SK-N-SH treated with all-trans-retinoic acid at 6 μM for 48 hours (cell line): ENCODE measurements at regions not wholly inside any gene's neighbourhood (a gene's known extent, or its start where the extent isn't known, plus 50 kb on each side); places are given as distances from the start of the nearest gene placed in this dataset.

Experiments used
- ATAC-seq: fragments of 200-7000 bp; cut with Tn5 transposase; 3 replicates; pipeline ENCODE4 v1.9.1; 2020; ENCODE audit warnings: mild to moderate bottlenecking, moderate library complexity
- ARNTL ChIP-seq: fragments of 450-650 bp; formaldehyde crosslinking; IDR thresholded peaks from 2 replicates; pipeline ENCODE4 v1.5.0; 2020; ENCODE audit warnings: low read depth, mild to moderate bottlenecking, moderate library complexity, borderline replicate concordance
- BACH2 ChIP-seq: fragments of 250-450 bp; sonication (Bioruptor Pico); IDR thresholded peaks from 2 replicates; pipeline ENCODE4 v1.9.0; 2021; ENCODE audit warnings: mild to moderate bottlenecking, borderline replicate concordance
- CSDC2 ChIP-seq: fragments of 250-450 bp; sonication (Bioruptor Pico); IDR thresholded peaks from 2 replicates; pipeline ENCODE4 v1.5.0; 2020; ENCODE audit warnings: mild to moderate bottlenecking, moderate library complexity
- ESRRG ChIP-seq: fragments of 250-450 bp; sonication (Bioruptor Pico); IDR thresholded peaks from 2 replicates; pipeline ENCODE4 v1.6.1; 2021; ENCODE audit warnings: mild to moderate bottlenecking
- GLIS3 ChIP-seq: fragments of 250-450 bp; sonication (Bioruptor Pico); IDR thresholded peaks from 2 replicates; pipeline ENCODE4 v1.5.0; 2020; ENCODE audit warnings: mild to moderate bottlenecking, moderate library complexity
- ISL1 ChIP-seq: fragments of 250-450 bp; sonication (Bioruptor Pico); IDR thresholded peaks from 2 replicates; pipeline ENCODE4 v2.1.2; 2022; ENCODE audit warnings: mild to moderate bottlenecking, moderate library complexity
- OSR1 ChIP-seq: fragments of 250-450 bp; sonication (Bioruptor Pico); IDR thresholded peaks from 2 replicates; pipeline ENCODE4 v1.8.0; 2022; ENCODE audit warnings: moderate library complexity, mild to moderate bottlenecking, inconsistent platforms
- PPARA ChIP-seq: fragments of 250-450 bp; sonication (Bioruptor Pico); IDR thresholded peaks from 2 replicates; pipeline ENCODE4 v1.5.0; 2020; ENCODE audit warnings: mild to moderate bottlenecking, borderline replicate concordance
- RARB ChIP-seq: fragments of 250-450 bp; sonication (Bioruptor Pico); IDR thresholded peaks from 2 replicates; pipeline ENCODE4 v1.8.0; 2021; ENCODE audit warnings: mild to moderate bottlenecking, moderate library complexity
- SNAI2 ChIP-seq: fragments of 250-450 bp; sonication (Bioruptor Pico); IDR thresholded peaks from 2 replicates; pipeline ENCODE4 v1.5.0; 2020; ENCODE audit warnings: mild to moderate bottlenecking, moderate library complexity
- TCF4 ChIP-seq: fragments of 250-450 bp; sonication (Bioruptor Pico); IDR thresholded peaks from 2 replicates; pipeline ENCODE4 v1.8.0; 2021; ENCODE audit warnings: mild to moderate bottlenecking, moderate library complexity, borderline replicate concordance
- TOX ChIP-seq: fragments of 250-450 bp; sonication (Bioruptor Pico); IDR thresholded peaks from 2 replicates; pipeline ENCODE4 v1.8.0; 2021; ENCODE audit warnings: mild to moderate bottlenecking, moderate library complexity, borderline replicate concordance
- ZC3H10 ChIP-seq: fragments of 250-450 bp; sonication (Bioruptor Pico); IDR thresholded peaks from 2 replicates; pipeline ENCODE4 v1.5.1; 2021; ENCODE audit warnings: mild to moderate bottlenecking, moderate library complexity
- ZFP3 ChIP-seq: fragments of 250-450 bp; sonication (Bioruptor Pico); IDR thresholded peaks from 2 replicates; pipeline ENCODE4 v1.5.0; 2020; ENCODE audit warnings: mild to moderate bottlenecking, moderate library complexity
- ZFP30 ChIP-seq: fragments of 450-650 bp; formaldehyde crosslinking; IDR thresholded peaks from 2 replicates; pipeline ENCODE4 v1.5.0; 2022; ENCODE audit warnings: mild to moderate bottlenecking, moderate library complexity
- ZNF565 ChIP-seq: fragments of 450-650 bp; formaldehyde crosslinking; conservative IDR thresholded peaks from 2 replicates; pipeline ENCODE4 v1.5.0; 2020; ENCODE audit warnings: low read depth, mild to moderate bottlenecking, moderate library complexity
- ZNF70 ChIP-seq: fragments of 450-650 bp; formaldehyde crosslinking; IDR thresholded peaks from 2 replicates; pipeline ENCODE4 v1.5.0; 2020; ENCODE audit warnings: mild to moderate bottlenecking, moderate library complexity
- ZNF8 ChIP-seq: fragments of 450-650 bp; formaldehyde crosslinking; IDR thresholded peaks from 2 replicates; pipeline ENCODE4 v1.5.0; 2020; ENCODE audit warnings: mild to moderate bottlenecking, moderate library complexity
- TF ChIP-seq, protein P1 (sequence below): fragments of 250-450 bp; sonication (Bioruptor Pico); IDR thresholded peaks from 2 replicates; pipeline ENCODE4 v1.8.0; 2021; ENCODE audit warnings: low read depth, mild to moderate bottlenecking, moderate library complexity, borderline replicate concordance
- TF ChIP-seq, protein P2 (sequence below): fragments of 250-450 bp; sonication (Bioruptor Pico); IDR thresholded peaks from 2 replicates; pipeline ENCODE4 v1.8.0; 2020; ENCODE audit warnings: mild to moderate bottlenecking, moderate library complexity, borderline replicate concordance

- TF ChIP-seq TCF4 (CRISPR knock-in tag) (no peak), ZFP3 (CRISPR knock-in tag) (no peak), ISL1 (CRISPR knock-in tag) (peak; percentile 77)
- no peak for ATAC-seq
These were observed 1431.3 kb upstream of the CDH8 start for GRCh38 chr16:63467513-63467912.

- ATAC-seq: no peak
- TF ChIP-seq ZNF70 (CRISPR knock-in tag) (no peak), OSR1 (CRISPR knock-in tag) (no peak)
- TF ChIP-seq, protein P1, sequence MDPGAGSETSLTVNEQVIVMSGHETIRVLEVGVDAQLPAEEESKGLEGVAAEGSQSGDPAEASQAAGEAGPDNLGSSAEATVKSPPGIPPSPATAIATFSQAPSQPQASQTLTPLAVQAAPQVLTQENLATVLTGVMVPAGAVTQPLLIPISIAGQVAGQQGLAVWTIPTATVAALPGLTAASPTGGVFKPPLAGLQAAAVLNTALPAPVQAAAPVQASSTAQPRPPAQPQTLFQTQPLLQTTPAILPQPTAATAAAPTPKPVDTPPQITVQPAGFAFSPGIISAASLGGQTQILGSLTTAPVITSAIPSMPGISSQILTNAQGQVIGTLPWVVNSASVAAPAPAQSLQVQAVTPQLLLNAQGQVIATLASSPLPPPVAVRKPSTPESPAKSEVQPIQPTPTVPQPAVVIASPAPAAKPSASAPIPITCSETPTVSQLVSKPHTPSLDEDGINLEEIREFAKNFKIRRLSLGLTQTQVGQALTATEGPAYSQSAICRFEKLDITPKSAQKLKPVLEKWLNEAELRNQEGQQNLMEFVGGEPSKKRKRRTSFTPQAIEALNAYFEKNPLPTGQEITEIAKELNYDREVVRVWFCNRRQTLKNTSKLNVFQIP: no peak
These were observed 1426.1 kb upstream of the CDH8 start for GRCh38 chr16:63462316-63462715.

- peak; percentile 82 for ATAC-seq
- TF ChIP-seq TCF4 (CRISPR knock-in tag) (no peak), SNAI2 (CRISPR knock-in tag) (no peak)
These were observed 1425.1 kb upstream of the CDH8 start for GRCh38 chr16:63461248-63461841.

DNA sequence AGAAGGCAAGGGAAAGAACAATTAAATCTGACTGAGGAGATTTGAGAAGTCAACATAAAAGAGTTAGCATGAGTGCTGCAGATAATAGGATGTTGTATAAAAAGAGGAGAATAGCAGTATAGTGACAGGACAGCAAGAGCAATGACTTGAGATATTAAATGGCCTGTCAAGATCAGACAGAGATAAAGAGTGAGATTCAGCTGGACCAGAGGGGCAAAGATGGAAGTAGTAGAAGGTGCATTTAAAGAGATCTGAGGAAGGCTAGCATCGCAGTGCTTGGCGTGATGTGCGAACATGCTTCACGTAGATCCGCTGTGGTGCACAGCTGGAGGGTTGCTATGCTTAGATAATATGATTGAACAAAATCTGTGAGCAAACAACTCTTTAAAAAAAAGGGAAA is 1422.6 kb upstream of the CDH8 start:
- TF ChIP-seq GLIS3 (no peak), ZC3H10 (CRISPR knock-in tag) (no peak), ISL1 (CRISPR knock-in tag) (no peak), TCF4 (CRISPR knock-in tag) (no peak), ZFP3 (CRISPR knock-in tag) (no peak), ZFP30 (CRISPR knock-in tag) (no peak), ESRRG (CRISPR knock-in tag) (no peak), SNAI2 (CRISPR knock-in tag) (no peak), ARNTL (CRISPR knock-in tag) (no peak), ZNF70 (CRISPR knock-in tag) (no peak), BACH2 (CRISPR knock-in tag) (no peak), CSDC2 (CRISPR knock-in tag) (no peak)
- TF ChIP-seq, protein P2, sequence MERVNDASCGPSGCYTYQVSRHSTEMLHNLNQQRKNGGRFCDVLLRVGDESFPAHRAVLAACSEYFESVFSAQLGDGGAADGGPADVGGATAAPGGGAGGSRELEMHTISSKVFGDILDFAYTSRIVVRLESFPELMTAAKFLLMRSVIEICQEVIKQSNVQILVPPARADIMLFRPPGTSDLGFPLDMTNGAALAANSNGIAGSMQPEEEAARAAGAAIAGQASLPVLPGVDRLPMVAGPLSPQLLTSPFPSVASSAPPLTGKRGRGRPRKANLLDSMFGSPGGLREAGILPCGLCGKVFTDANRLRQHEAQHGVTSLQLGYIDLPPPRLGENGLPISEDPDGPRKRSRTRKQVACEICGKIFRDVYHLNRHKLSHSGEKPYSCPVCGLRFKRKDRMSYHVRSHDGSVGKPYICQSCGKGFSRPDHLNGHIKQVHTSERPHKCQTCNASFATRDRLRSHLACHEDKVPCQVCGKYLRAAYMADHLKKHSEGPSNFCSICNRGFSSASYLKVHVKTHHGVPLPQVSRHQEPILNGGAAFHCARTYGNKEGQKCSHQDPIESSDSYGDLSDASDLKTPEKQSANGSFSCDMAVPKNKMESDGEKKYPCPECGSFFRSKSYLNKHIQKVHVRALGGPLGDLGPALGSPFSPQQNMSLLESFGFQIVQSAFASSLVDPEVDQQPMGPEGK: no peak
- ATAC-seq: no peak

GRCh38 chr16:63457869-63458268 is 1421.6 kb upstream of the CDH8 start:
- no peak for ATAC-seq
- TF ChIP-seq ESRRG (CRISPR knock-in tag) (no peak), CSDC2 (CRISPR knock-in tag) (no peak), ISL1 (CRISPR knock-in tag) (no peak), TCF4 (CRISPR knock-in tag) (no peak)

DNA sequence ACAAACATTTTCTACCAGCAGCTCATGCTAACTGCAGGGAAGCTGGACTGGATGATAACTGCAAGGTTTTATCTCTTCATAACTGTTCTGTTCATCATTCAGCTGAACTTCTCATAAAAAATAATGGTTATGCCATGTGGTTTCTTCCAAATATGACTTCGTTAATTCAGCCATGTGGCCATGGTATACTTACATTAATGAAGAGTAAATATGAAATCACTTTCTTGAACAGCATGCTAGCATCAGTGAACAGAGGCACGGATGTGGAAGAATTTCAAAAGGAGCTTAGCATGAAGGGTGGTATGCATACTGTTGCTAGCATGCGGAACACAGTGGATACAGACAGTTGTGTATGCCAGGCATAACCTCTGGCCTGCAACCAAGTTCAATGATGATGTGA is 1417.0 kb upstream of the CDH8 start:
- TF ChIP-seq, protein P1: no peak
- TF ChIP-seq ZC3H10 (CRISPR knock-in tag) (no peak), ESRRG (CRISPR knock-in tag) (no peak), PPARA (CRISPR knock-in tag) (no peak), TOX (CRISPR knock-in tag) (no peak)
- ATAC-seq: no peak

DNA sequence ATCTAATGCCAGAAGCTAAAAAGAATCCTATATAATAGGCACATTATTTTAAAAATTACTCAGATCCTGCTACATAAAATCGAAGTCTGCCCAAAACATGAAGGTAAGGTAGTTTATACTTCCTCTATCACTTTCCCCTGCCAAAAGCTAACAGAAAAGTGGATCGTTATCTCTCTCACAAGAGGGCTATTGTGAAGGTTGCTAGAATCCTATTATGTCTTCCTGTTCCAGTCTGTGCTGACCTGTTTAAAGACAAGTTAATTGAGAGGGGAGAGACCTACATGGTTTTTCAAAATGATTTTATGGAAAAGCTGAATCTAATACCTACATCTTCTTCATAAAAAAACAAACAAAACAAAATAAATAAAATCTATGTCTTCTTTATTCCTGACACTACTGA is 1410.9 kb upstream of the CDH8 start:
- no peak for ATAC-seq
- no peak for TF ChIP-seq RARB (CRISPR knock-in tag)
- TF ChIP-seq SNAI2 (CRISPR knock-in tag): no peak
- TF ChIP-seq ZNF565: no peak
- no peak for TF ChIP-seq ZFP3 (CRISPR knock-in tag)
- no peak for TF ChIP-seq OSR1 (CRISPR knock-in tag)
- no peak for TF ChIP-seq ZNF70 (CRISPR knock-in tag)
- no peak for TF ChIP-seq GLIS3
- TF ChIP-seq, protein P2: no peak
- TF ChIP-seq ZFP30 (CRISPR knock-in tag): no peak
- TF ChIP-seq ZC3H10 (CRISPR knock-in tag): no peak
- TF ChIP-seq TOX (CRISPR knock-in tag): no peak
- no peak for TF ChIP-seq TCF4 (CRISPR knock-in tag)
- TF ChIP-seq, protein P1: no peak
- TF ChIP-seq ISL1 (CRISPR knock-in tag): no peak
- no peak for TF ChIP-seq ZNF8 (CRISPR knock-in tag)
